Sigmoid colon (tissue), 6 donors: ENCODE measurements at regions not wholly inside any gene's neighbourhood (a gene's known extent, or its start where the extent isn't known, plus 50 kb on each side); places are given as distances from the start of the nearest gene placed in this dataset.

Experiments
- DNase-seq: peaks from one replicate; pipeline ENCODE4 v3.0.0-alpha.2; 2019
- H3K27ac ChIP-seq, 4 donors: fragments of 200-600 bp; sonication (generic); one replicate each; pipeline ENCODE4 v1.5.1; 2016 to 2019; ENCODE audit warnings: mild to moderate bottlenecking in 1 of 4
- H3K27me3 ChIP-seq, 3 donors: fragments of 200-600 bp; sonication (generic); one replicate each; pipeline ENCODE4 v1.5.1; 2019; ENCODE audit warnings: mild to moderate bottlenecking in 1 of 3
- H3K36me3 ChIP-seq, 4 donors: fragments of 200-600 bp; sonication (generic); one replicate each; pipeline ENCODE4 v1.5.1; 2016 to 2019
- H3K4me1 ChIP-seq, 4 donors: fragments of 200-600 bp; sonication (generic); one replicate each; pipeline ENCODE4 v1.5.1; 2017 to 2019
- H3K4me3 ChIP-seq, 4 donors: fragments of 200-600 bp; sonication (generic); one replicate each; pipeline ENCODE4 v1.5.1; 2017 to 2019; ENCODE audit warnings: mild to moderate bottlenecking in 2 of 4, moderate library complexity in 1 of 4
- H3K9me3 ChIP-seq, 4 donors: fragments of 200-600 bp in 3 of 4; sonication (generic) in 3 of 4; one replicate each; pipeline versions ENCODE4 v1.5.1 to v1.6.1; 2013 to 2019
- EP300 ChIP-seq, 4 donors: sonication (generic); formaldehyde crosslinking; IDR thresholded peaks; one replicate each; pipeline ENCODE4 v1.6.1; 2017; ENCODE audit warnings: antibody characterized with exemption in 4 of 4
- POLR2A ChIP-seq, 2 donors: fragments of 450-650 bp; IDR thresholded peaks; one replicate each; pipeline ENCODE4 v1.6.1; 2016; ENCODE audit warnings: antibody characterized with exemption in 2 of 2, mild to moderate bottlenecking in 2 of 2, moderate library complexity in 2 of 2
- POLR2AphosphoS5 ChIP-seq, 4 donors: sonication (generic); formaldehyde crosslinking; IDR thresholded peaks; one replicate each; pipeline ENCODE4 v1.6.1; 2017; ENCODE audit warnings: antibody characterized with exemption in 4 of 4
- WGBS, 2 donors: extraction: QIAGEN DNeasy Blood & Tissue Kit; methylation state at CpG; one replicate each; pipeline ENCODE4 v1.1.7; 2013; 5-methylcytosine and 5-hydroxymethylcytosine counted together
- intact Hi-C: fragments of 100-400 bp; cut with DNase I; formaldehyde crosslinking; loops from one replicate; pipeline ENCODE4 v1.15.1; 2023
- TF ChIP-seq, protein P1 (sequence below), 4 experiments: fragments of 450-650 bp in 3 of 4; fragments of 200-600 bp in 1 of 4; IDR thresholded peaks; one replicate each; pipeline ENCODE4 v1.5.1; 2016 to 2019; ENCODE audit warnings: antibody characterized with exemption in 4 of 4, mild to moderate bottlenecking in 3 of 4, moderate library complexity in 2 of 4
- donor health status: healthy with polysubstance abuse.
- donor health status: healthy.

DNA sequence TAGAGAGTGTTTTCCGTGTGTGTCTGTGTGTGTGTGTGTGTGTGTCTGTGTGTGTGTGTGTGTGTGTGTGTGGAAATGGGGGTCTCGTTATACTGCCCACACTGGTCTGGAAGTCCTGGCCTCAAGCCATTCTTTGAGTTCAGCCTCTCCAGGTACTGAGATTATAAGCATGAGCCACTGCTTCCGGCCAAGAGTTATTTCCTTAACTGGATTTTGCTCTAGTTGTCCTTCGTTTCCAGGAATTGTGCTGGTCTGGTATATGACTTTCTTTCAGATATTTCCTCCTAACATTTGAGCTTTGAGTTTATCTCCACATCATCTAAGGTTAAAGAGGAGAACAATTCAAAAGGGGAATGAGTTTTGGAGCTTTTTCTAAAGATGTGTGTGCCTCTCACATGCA, 124.8 kb downstream of the SH3BGRL2 start:
- Histone ChIP-seq H3K4me1 (no peaks in the 10 kb centered on the region), H3K36me3 (no peaks in the 10 kb centered on the region), H3K27ac (no peak overlapping the region), H3K27me3 (no peaks in the 10 kb centered on the region), H3K9me3 (no peaks in the 10 kb centered on the region), H3K4me3 (no peak overlapping the region)
- DNase-seq: no peak
- intact Hi-C loops: no loop called here
- WGBS, 2 donors: 49 to 69% methylated on average over 4 of the region's 4 CpGs
- TF ChIP-seq, protein P1, sequence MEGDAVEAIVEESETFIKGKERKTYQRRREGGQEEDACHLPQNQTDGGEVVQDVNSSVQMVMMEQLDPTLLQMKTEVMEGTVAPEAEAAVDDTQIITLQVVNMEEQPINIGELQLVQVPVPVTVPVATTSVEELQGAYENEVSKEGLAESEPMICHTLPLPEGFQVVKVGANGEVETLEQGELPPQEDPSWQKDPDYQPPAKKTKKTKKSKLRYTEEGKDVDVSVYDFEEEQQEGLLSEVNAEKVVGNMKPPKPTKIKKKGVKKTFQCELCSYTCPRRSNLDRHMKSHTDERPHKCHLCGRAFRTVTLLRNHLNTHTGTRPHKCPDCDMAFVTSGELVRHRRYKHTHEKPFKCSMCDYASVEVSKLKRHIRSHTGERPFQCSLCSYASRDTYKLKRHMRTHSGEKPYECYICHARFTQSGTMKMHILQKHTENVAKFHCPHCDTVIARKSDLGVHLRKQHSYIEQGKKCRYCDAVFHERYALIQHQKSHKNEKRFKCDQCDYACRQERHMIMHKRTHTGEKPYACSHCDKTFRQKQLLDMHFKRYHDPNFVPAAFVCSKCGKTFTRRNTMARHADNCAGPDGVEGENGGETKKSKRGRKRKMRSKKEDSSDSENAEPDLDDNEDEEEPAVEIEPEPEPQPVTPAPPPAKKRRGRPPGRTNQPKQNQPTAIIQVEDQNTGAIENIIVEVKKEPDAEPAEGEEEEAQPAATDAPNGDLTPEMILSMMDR (IDR thresholded peaks at IDR 0.05): no peak
- no peak for TF ChIP-seq POLR2AphosphoS5 (IDR thresholded peaks at IDR 0.05)
- TF ChIP-seq EP300 (IDR thresholded peaks at IDR 0.05): no peak
- TF ChIP-seq POLR2A (IDR thresholded peaks at IDR 0.05): no peak
